ENCODE measurements at regions not wholly inside any gene's neighbourhood (a gene's known extent, or its start where the extent isn't known, plus 50 kb on each side); places are given as distances from the start of the nearest gene placed in this dataset.
A peak's percentile ranks its signal among the peaks of the same experiment; 100 is the strongest.

- TF ChIP-seq CBX3 (IDR thresholded peaks at IDR 0.05; ENCODE audit: borderline replicate concordance in 1 of 2, low read length in 2 of 2): peak in 1 of 2 experiments; percentile 33; a peak in 1 of 3 replicates
- TF ChIP-seq CEBPB (tag; IDR thresholded peaks at IDR 0.05): 0 out of 2 replicates have a peak, but pooled peaks have one; percentile 17
- TF ChIP-seq RAD21 (CRISPR knock-in tag; conservative IDR thresholded peaks at IDR 0.05 in 1 of 2, IDR thresholded peaks at IDR 0.05 in 1 of 2): peak in 1 of 2 experiments; percentile 29; a peak in 1 of 4 replicates
- TF ChIP-seq PML (IDR thresholded peaks at IDR 0.05; ENCODE audit: low read length): no peak
- peak; percentile 64 for TF ChIP-seq JUND (IDR thresholded peaks at IDR 0.05; ENCODE audit: borderline replicate concordance, low read depth, low read length)
- peak; percentile 81; the same call in 1 of the 3 replicates for TF ChIP-seq JUND (tag; IDR thresholded peaks at IDR 0.05; ENCODE audit: borderline replicate concordance, low read depth, low read length)
- TF ChIP-seq SP1 (CRISPR knock-in tag; IDR thresholded peaks at IDR 0.05): peak; percentile 26; the same call in 1 of the 2 replicates
- peak; percentile 87; the same call in 1 of the 2 replicates for TF ChIP-seq CBFB (CRISPR knock-in tag; IDR thresholded peaks at IDR 0.05)
- TF ChIP-seq ZNF589 (CRISPR knock-in tag; IDR thresholded peaks at IDR 0.05; ENCODE audit: low read depth): 0 out of 2 replicates have a peak, but pooled peaks have one; percentile 32
- TF ChIP-seq ZNF3 (CRISPR knock-in tag; IDR thresholded peaks at IDR 0.05): no peak
- no peak for TF ChIP-seq RAD51 (IDR thresholded peaks at IDR 0.05; ENCODE audit: borderline replicate concordance, low read depth)
- no peak for TF ChIP-seq ATF1 (CRISPR knock-in tag; IDR thresholded peaks at IDR 0.05)
- peak; percentile 39; the same call in 1 of the 2 replicates for TF ChIP-seq ATF1 (tag; IDR thresholded peaks at IDR 0.05)
- 0 out of 2 replicates have a peak, but pooled peaks have one; percentile 77 for TF ChIP-seq NBN (IDR thresholded peaks at IDR 0.05; ENCODE audit: low read depth)
- peak; percentile 76 for TF ChIP-seq TCF3 (CRISPR knock-in tag; IDR thresholded peaks at IDR 0.05)
- peak; percentile 93 for TF ChIP-seq DPF2 (IDR thresholded peaks at IDR 0.05)
- TF ChIP-seq FOXJ3 (CRISPR knock-in tag; IDR thresholded peaks at IDR 0.05): no peak
- no peak for TF ChIP-seq SLC30A9 (CRISPR knock-in tag; IDR thresholded peaks at IDR 0.05)
- TF ChIP-seq FOXM1 (IDR thresholded peaks at IDR 0.05; ENCODE audit: low read depth): peak; percentile 43
- no peak for TF ChIP-seq FOXM1 (CRISPR knock-in tag; IDR thresholded peaks at IDR 0.05; ENCODE audit: low read depth)
- peak; percentile 85 for TF ChIP-seq LEF1 (IDR thresholded peaks at IDR 0.05)
- TF ChIP-seq IRF2 (CRISPR knock-in tag; IDR thresholded peaks at IDR 0.05): no peak
- TF ChIP-seq STAT5B (CRISPR knock-in tag; IDR thresholded peaks at IDR 0.05): no peak
- TF ChIP-seq PKNOX1 (IDR thresholded peaks at IDR 0.05): peak; percentile 79
- no peak for TF ChIP-seq GTF2F1 (IDR thresholded peaks at IDR 0.05; ENCODE audit: low read depth, low read length)
- 0 out of 2 replicates have a peak, but pooled peaks have one; percentile 6 for TF ChIP-seq EP400 (IDR thresholded peaks at IDR 0.05)
- TF ChIP-seq MAFK (IDR thresholded peaks at IDR 0.05; ENCODE audit: low read length): peak; percentile 10; the same call in 1 of the 2 replicates
- peak; percentile 73 for TF ChIP-seq BRD9 (IDR thresholded peaks at IDR 0.05; ENCODE audit: low read depth, partially characterized antibody)
- peak; percentile 90 for TF ChIP-seq HES1 (IDR thresholded peaks at IDR 0.05; ENCODE audit: low read depth)
- TF ChIP-seq ATF6 (CRISPR knock-in tag; IDR thresholded peaks at IDR 0.05): 0 out of 2 replicates have a peak, but pooled peaks have one; percentile 26
Measured at GRCh38 chr6:106829451-106829850, 145.1 kb downstream of the CD24 start (continued).

All from K562 (cell line).